Hepatocyte (in vitro differentiated cells): ENCODE measurements at regions not wholly inside any gene's neighbourhood (a gene's known extent, or its start where the extent isn't known, plus 50 kb on each side); places are given as distances from the start of the nearest gene placed in this dataset.

Source experiments
- DNase-seq: peaks from one replicate; pipeline ENCODE4 v3.0.0-alpha.2; 2016; ENCODE audit warnings: low spot score
- H2AFZ ChIP-seq: fragments of 200-600 bp; sonication (generic); 2 replicates; pipeline ENCODE4 v1.6.0; 2016; ENCODE audit warnings: antibody characterized with exemption, mild to moderate bottlenecking
- H3K27ac ChIP-seq: fragments of 200-600 bp; sonication (generic); 2 replicates; pipeline ENCODE4 v1.5.1; 2016; ENCODE audit warnings: mild to moderate bottlenecking
- H3K27me3 ChIP-seq: fragments of 200-600 bp; sonication (generic); 2 replicates; pipeline ENCODE4 v1.6.1; 2016
- H3K36me3 ChIP-seq: fragments of 200-600 bp; sonication (generic); replicated peaks from 2 replicates; pipeline ENCODE4 v1.5.1; 2016; ENCODE audit warnings: low read depth; ENCODE audit not compliant: insufficient read depth
- H3K4me1 ChIP-seq: fragments of 200-600 bp; sonication (generic); 2 replicates; pipeline ENCODE4 v1.5.1; 2016; ENCODE audit warnings: mild to moderate bottlenecking, moderate library complexity; ENCODE audit not compliant: insufficient read depth
- H3K4me2 ChIP-seq: fragments of 200-600 bp; sonication (generic); 2 replicates; pipeline ENCODE4 v1.6.0; 2016
- H3K4me3 ChIP-seq: fragments of 200-600 bp; sonication (generic); 2 replicates; pipeline ENCODE4 v1.5.1; 2016; ENCODE audit warnings: mild to moderate bottlenecking
- H3K79me2 ChIP-seq: fragments of 200-600 bp; sonication (generic); 2 replicates; pipeline ENCODE4 v1.6.0; 2017; ENCODE audit warnings: mild to moderate bottlenecking
- H3K9me2 ChIP-seq: fragments of 200-600 bp; sonication (generic); replicated peaks from 2 replicates; pipeline ENCODE4 v1.6.0; 2017; ENCODE audit warnings: mild to moderate bottlenecking; ENCODE audit not compliant: insufficient read depth
- H3K9me3 ChIP-seq: fragments of 200-600 bp; sonication (generic); 2 replicates; pipeline ENCODE4 v1.5.1; 2016; ENCODE audit warnings: low read depth, mild to moderate bottlenecking
- H4K20me1 ChIP-seq: fragments of 200-600 bp; sonication (generic); 2 replicates; pipeline ENCODE4 v1.6.0; 2016; ENCODE audit warnings: mild to moderate bottlenecking; ENCODE audit not compliant: insufficient read depth, poor library complexity, severe bottlenecking
- CTCF ChIP-seq: fragments of 200-600 bp; sonication (generic); IDR thresholded peaks from 2 replicates; pipeline ENCODE4 v1.5.1; 2016; ENCODE audit warnings: antibody characterized with exemption, mild to moderate bottlenecking; ENCODE audit not compliant: poor library complexity
- EZH2 ChIP-seq: fragments of 200-600 bp; sonication (generic); IDR thresholded peaks from 2 replicates; pipeline ENCODE4 v1.6.1; 2016; ENCODE audit warnings: antibody characterized with exemption, mild to moderate bottlenecking, borderline replicate concordance
- EZH2phosphoT487 ChIP-seq: fragments of 200-600 bp; sonication (generic); IDR thresholded peaks from one replicate; pipeline ENCODE4 v1.6.1; 2018; ENCODE audit warnings: antibody characterized with exemption, mild to moderate bottlenecking, low read depth, moderate library complexity; ENCODE audit not compliant: unreplicated experiment, severe bottlenecking
- WGBS: methylation state at CpG from one replicate; pipeline ENCODE4 v1.1.6; 2016; ENCODE audit warnings: low lambda C conversion rate; ENCODE audit errors: missing lambda C conversion rate; 5-methylcytosine and 5-hydroxymethylcytosine counted together

- H2AFZ ChIP-seq: no peak overlapping the region
- H3K4me3 ChIP-seq: no peak overlapping the region
- no peak for DNase-seq
- no peak overlapping the region for H3K4me2 ChIP-seq
- no peaks in the 10 kb centered on the region for H3K9me2 ChIP-seq
- no peak overlapping the region for H3K27ac ChIP-seq
- no peaks in the 10 kb centered on the region for H3K4me1 ChIP-seq
- no peak for TF ChIP-seq EZH2
- TF ChIP-seq EZH2phosphoT487: no peak
- TF ChIP-seq CTCF: no peak
- no peaks in the 10 kb centered on the region for H4K20me1 ChIP-seq
- no peaks in the 10 kb centered on the region for H3K79me2 ChIP-seq
- no peaks in the 10 kb centered on the region for H3K27me3 ChIP-seq
- H3K9me3 ChIP-seq: peaks cover 5% of the 10 kb centered on the region
- H3K36me3 ChIP-seq: no peaks in the 10 kb centered on the region
Measured at GRCh38 chr4:13081830-13082229, 402.3 kb downstream of the RAB28 start.

- WGBS: 67% methylated on average over 1 of the region's 1 CpG
- Histone ChIP-seq H3K27ac (no peak overlapping the region), H2AFZ (no peak overlapping the region), H3K9me2 (no peaks in the 10 kb centered on the region), H3K27me3 (no peaks in the 10 kb centered on the region), H3K4me1 (no peaks in the 10 kb centered on the region), H3K9me3 (no peaks in the 10 kb centered on the region), H3K4me2 (no peak overlapping the region), H3K36me3 (no peaks in the 10 kb centered on the region), H3K4me3 (no peak overlapping the region), H4K20me1 (no peaks in the 10 kb centered on the region), H3K79me2 (no peaks in the 10 kb centered on the region)
- TF ChIP-seq CTCF: no peak
- no peak for TF ChIP-seq EZH2phosphoT487
- no peak for TF ChIP-seq EZH2
- no peak for DNase-seq
Measured at GRCh38 chr4:13067077-13067476, 417.1 kb downstream of the RAB28 start.

- Histone ChIP-seq H3K27ac (no peak overlapping the region), H3K4me2 (no peak overlapping the region), H3K9me3 (no peaks in the 10 kb centered on the region), H3K4me3 (no peak overlapping the region), H3K36me3 (no peaks in the 10 kb centered on the region), H3K79me2 (no peaks in the 10 kb centered on the region), H3K9me2 (no peaks in the 10 kb centered on the region), H3K4me1 (no peaks in the 10 kb centered on the region), H2AFZ (no peak overlapping the region), H4K20me1 (no peaks in the 10 kb centered on the region), H3K27me3 (no peaks in the 10 kb centered on the region)
- DNase-seq: peak; percentile 7
- 53% methylated on average over 4 of the region's 4 CpGs for WGBS
- TF ChIP-seq EZH2phosphoT487 (no peak), CTCF (no peak), EZH2 (no peak)
Measured at GRCh38 chr4:13059019-13059418, 425.1 kb downstream of the RAB28 start.

- Histone ChIP-seq H4K20me1 (no peaks in the 10 kb centered on the region), H3K9me2 (no peaks in the 10 kb centered on the region), H3K9me3 (no peaks in the 10 kb centered on the region), H3K36me3 (no peaks in the 10 kb centered on the region), H3K4me1 (no peaks in the 10 kb centered on the region), H3K79me2 (no peaks in the 10 kb centered on the region), H3K27me3 (no peaks in the 10 kb centered on the region), H3K27ac (no peak overlapping the region), H3K4me3 (no peak overlapping the region), H3K4me2 (no peak overlapping the region), H2AFZ (no peak overlapping the region)
- DNase-seq: no peak
- 85% methylated on average over 4 of the region's 4 CpGs for WGBS
- TF ChIP-seq EZH2phosphoT487: no peak
- TF ChIP-seq EZH2: no peak
- TF ChIP-seq CTCF: no peak
Measured at GRCh38 chr4:13056630-13057189, 427.4 kb downstream of the RAB28 start.
